HG02588 (cell line): ENCODE measurements at regions not wholly inside any gene's neighbourhood (a gene's known extent, or its start where the extent isn't known, plus 50 kb on each side); places are given as distances from the start of the nearest gene placed in this dataset.

Source experiments
- ATAC-seq: cut with Tn5 transposase; IDR thresholded peaks from one replicate; pipeline ENCODE4 v1.9.1; 2021; ENCODE audit warnings: mild to moderate bottlenecking, moderate library complexity; ENCODE audit not compliant: unreplicated experiment

GRCh38 chr19:28889941-28890670 lies 322.8 kb downstream of the UQCRFS1 start:
- no peak for ATAC-seq

GRCh38 chr19:28887920-28888618 lies 324.9 kb downstream of the UQCRFS1 start:
- ATAC-seq: no peak

- no peak for ATAC-seq
These were observed 326.2 kb downstream of the UQCRFS1 start for GRCh38 chr19:28886708-28887107.

GRCh38 chr19:28885965-28886364 lies 327.0 kb downstream of the UQCRFS1 start:
- no peak for ATAC-seq

GRCh38 chr19:28884786-28885476 lies 328.0 kb downstream of the UQCRFS1 start:
- no peak for ATAC-seq

GRCh38 chr19:28883241-28883693 lies 329.7 kb downstream of the UQCRFS1 start:
- no peak for ATAC-seq

- ATAC-seq: no peak
These were observed 330.1 kb downstream of the UQCRFS1 start for GRCh38 chr19:28882818-28883217.

- no peak for ATAC-seq
These were observed 331.3 kb downstream of the UQCRFS1 start for GRCh38 chr19:28881616-28882015.

GRCh38 chr19:28880735-28881401 lies 332.1 kb downstream of the UQCRFS1 start:
- ATAC-seq: no peak

GRCh38 chr19:28878862-28879566 lies 333.9 kb downstream of the UQCRFS1 start:
- no peak for ATAC-seq

GRCh38 chr19:28876609-28877123 lies 336.3 kb downstream of the UQCRFS1 start:
- ATAC-seq: no peak

- ATAC-seq: no peak
These were observed 338.2 kb downstream of the UQCRFS1 start for GRCh38 chr19:28874742-28875141.

- ATAC-seq: no peak
These were observed 339.6 kb downstream of the UQCRFS1 start for GRCh38 chr19:28873301-28873700.

- no peak for ATAC-seq
These were observed 341.7 kb downstream of the UQCRFS1 start for GRCh38 chr19:28871099-28871725.

GRCh38 chr19:28869459-28869858 lies 343.5 kb downstream of the UQCRFS1 start:
- no peak for ATAC-seq

- no peak for ATAC-seq
These were observed 344.1 kb downstream of the UQCRFS1 start for GRCh38 chr19:28868836-28869235.

GRCh38 chr19:28867978-28868377 lies 345.0 kb downstream of the UQCRFS1 start:
- no peak for ATAC-seq

GRCh38 chr19:28864577-28865042 lies 348.3 kb downstream of the UQCRFS1 start:
- no peak for ATAC-seq

- no peak for ATAC-seq
These were observed 348.9 kb downstream of the UQCRFS1 start for GRCh38 chr19:28864024-28864503.

GRCh38 chr19:28862238-28862637 lies 350.7 kb downstream of the UQCRFS1 start:
- no peak for ATAC-seq
